MM.1S (cell line): ENCODE measurements at regions not wholly inside any gene's neighbourhood (a gene's known extent, or its start where the extent isn't known, plus 50 kb on each side); places are given as distances from the start of the nearest gene placed in this dataset.

Experiments
- EZH2 ChIP-seq: fragments of 300-600 bp; sonication (generic); optimal IDR thresholded peaks from 2 replicates; pipeline ENCODE3; 2017; ENCODE audit warnings: low read depth, mild to moderate bottlenecking, antibody characterized with exemption, low read length, mixed read lengths
- TF ChIP-seq, protein P1 (sequence below): fragments of 300-600 bp; sonication (generic); IDR thresholded peaks from 2 replicates; pipeline ENCODE4 v1.5.1; 2016; ENCODE audit warnings: antibody characterized with exemption, low read length, mixed read lengths

DNA sequence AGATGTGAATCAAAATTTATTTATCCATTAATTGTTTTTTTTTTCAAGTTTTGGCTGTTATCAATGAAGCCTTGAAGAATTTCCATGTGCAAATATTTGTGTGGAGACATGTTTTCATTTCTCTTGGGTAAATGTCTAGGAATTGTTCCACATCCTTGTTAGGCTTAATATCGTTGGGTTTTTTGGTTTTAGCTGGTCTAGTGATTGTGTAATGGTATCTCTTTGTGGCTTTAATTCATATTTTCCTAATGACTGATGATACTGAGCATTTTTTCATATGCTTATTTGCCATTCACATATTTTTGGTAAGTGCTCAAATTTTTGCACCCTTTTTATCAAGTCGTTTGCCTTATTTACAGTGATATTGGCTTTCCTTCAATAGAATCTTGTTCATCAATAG, 250.3 kb upstream of the EPHA4 start:
- no peak for TF ChIP-seq EZH2
- TF ChIP-seq, protein P1, sequence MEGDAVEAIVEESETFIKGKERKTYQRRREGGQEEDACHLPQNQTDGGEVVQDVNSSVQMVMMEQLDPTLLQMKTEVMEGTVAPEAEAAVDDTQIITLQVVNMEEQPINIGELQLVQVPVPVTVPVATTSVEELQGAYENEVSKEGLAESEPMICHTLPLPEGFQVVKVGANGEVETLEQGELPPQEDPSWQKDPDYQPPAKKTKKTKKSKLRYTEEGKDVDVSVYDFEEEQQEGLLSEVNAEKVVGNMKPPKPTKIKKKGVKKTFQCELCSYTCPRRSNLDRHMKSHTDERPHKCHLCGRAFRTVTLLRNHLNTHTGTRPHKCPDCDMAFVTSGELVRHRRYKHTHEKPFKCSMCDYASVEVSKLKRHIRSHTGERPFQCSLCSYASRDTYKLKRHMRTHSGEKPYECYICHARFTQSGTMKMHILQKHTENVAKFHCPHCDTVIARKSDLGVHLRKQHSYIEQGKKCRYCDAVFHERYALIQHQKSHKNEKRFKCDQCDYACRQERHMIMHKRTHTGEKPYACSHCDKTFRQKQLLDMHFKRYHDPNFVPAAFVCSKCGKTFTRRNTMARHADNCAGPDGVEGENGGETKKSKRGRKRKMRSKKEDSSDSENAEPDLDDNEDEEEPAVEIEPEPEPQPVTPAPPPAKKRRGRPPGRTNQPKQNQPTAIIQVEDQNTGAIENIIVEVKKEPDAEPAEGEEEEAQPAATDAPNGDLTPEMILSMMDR: no peak
